ENCODE measurements at regions not wholly inside any gene's neighbourhood (a gene's known extent, or its start where the extent isn't known, plus 50 kb on each side); places are given as distances from the start of the nearest gene placed in this dataset.

DNA sequence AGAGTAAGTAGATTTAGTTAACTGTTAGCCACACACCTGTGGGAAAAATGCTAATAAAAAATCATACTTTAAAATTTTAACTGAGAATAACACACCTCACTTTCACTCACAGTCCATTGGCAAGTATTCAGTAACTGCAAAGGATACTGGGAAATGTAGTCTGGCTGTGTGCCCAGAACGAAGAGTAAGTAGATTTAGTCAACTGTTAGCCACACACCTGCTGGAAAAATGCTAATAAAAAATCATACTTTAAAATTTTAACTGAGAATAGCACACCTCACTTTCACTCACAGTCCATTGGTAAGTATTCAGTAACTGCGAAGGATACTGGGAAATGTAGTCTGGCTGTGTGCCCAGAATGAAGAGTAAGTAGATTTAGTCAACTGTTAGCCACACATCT is 178.4 kb upstream of the NWD2 start:
- TF ChIP-seq, protein P1, sequence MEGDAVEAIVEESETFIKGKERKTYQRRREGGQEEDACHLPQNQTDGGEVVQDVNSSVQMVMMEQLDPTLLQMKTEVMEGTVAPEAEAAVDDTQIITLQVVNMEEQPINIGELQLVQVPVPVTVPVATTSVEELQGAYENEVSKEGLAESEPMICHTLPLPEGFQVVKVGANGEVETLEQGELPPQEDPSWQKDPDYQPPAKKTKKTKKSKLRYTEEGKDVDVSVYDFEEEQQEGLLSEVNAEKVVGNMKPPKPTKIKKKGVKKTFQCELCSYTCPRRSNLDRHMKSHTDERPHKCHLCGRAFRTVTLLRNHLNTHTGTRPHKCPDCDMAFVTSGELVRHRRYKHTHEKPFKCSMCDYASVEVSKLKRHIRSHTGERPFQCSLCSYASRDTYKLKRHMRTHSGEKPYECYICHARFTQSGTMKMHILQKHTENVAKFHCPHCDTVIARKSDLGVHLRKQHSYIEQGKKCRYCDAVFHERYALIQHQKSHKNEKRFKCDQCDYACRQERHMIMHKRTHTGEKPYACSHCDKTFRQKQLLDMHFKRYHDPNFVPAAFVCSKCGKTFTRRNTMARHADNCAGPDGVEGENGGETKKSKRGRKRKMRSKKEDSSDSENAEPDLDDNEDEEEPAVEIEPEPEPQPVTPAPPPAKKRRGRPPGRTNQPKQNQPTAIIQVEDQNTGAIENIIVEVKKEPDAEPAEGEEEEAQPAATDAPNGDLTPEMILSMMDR (IDR thresholded peaks at IDR 0.05): no peak
- no peak for TF ChIP-seq POLR2A (IDR thresholded peaks at IDR 0.05)
